SK-N-MC (cell line): ENCODE measurements at regions not wholly inside any gene's neighbourhood (a gene's known extent, or its start where the extent isn't known, plus 50 kb on each side); places are given as distances from the start of the nearest gene placed in this dataset.

Source experiments
- EZH2 ChIP-seq: fragments of 200-600 bp; sonication (generic); IDR thresholded peaks from one replicate; pipeline ENCODE4 v1.6.1; 2017; ENCODE audit warnings: antibody characterized with exemption
- POLR2AphosphoS5 ChIP-seq: IDR thresholded peaks from 2 replicates; pipeline ENCODE4 v1.6.1; 2012; ENCODE audit warnings: mild to moderate bottlenecking, low read depth, low read length, borderline replicate concordance

GRCh38 chr20:58099291-58099935 is 129.0 kb downstream of the ANKRD60 start:
- TF ChIP-seq EZH2 (no peak), POLR2AphosphoS5 (no peak)
